Gastroesophageal sphincter (tissue), 4 donors: ENCODE measurements at regions not wholly inside any gene's neighbourhood (a gene's known extent, or its start where the extent isn't known, plus 50 kb on each side); places are given as distances from the start of the nearest gene placed in this dataset.

Source experiments
- ATAC-seq: fragments of 150-250 bp; one replicate; pipeline ENCODE4 v1.9.1; 2016; ENCODE audit warnings: mild to moderate bottlenecking, moderate library complexity
- H3K27ac ChIP-seq, 4 donors: fragments of 200-600 bp; sonication (generic) in 3 of 4; 1 replicate in 3 of 4; 2 replicates in 1 of 4; pipeline ENCODE4 v1.5.1; 2016 to 2019
- H3K27me3 ChIP-seq: fragments of 200-600 bp; sonication (generic); one replicate; pipeline ENCODE4 v1.5.1; 2019
- H3K36me3 ChIP-seq, 2 donors: fragments of 200-600 bp; sonication (generic); one replicate each; pipeline ENCODE4 v1.5.1; 2019; ENCODE audit warnings: control low read depth in 1 of 2
- H3K4me1 ChIP-seq, 3 donors: fragments of 200-600 bp; sonication (generic); 1 replicate in 2 of 3; 2 replicates in 1 of 3; pipeline ENCODE4 v1.5.1; 2016 to 2019; ENCODE audit warnings: control low read depth in 2 of 3
- H3K4me3 ChIP-seq, 2 donors: fragments of 200-600 bp; sonication (generic); one replicate each; pipeline ENCODE4 v1.5.1; 2019; ENCODE audit warnings: mild to moderate bottlenecking in 1 of 2, moderate library complexity in 1 of 2
- H3K9me3 ChIP-seq, 3 donors: fragments of 200-600 bp; sonication (generic); one replicate each; pipeline ENCODE4 v1.5.1; 2017 to 2019; ENCODE audit warnings: control low read depth in 2 of 3
- CTCF ChIP-seq, 4 experiments: fragments of 200-600 bp in 2 of 4; fragments of 450-650 bp in 2 of 4; sonication (generic) in 1 of 4; IDR thresholded peaks; one replicate each; pipeline ENCODE4 v1.5.1; 2017 to 2019; ENCODE audit warnings: antibody characterized with exemption in 4 of 4, mild to moderate bottlenecking in 2 of 4, moderate library complexity in 2 of 4
- EP300 ChIP-seq: sonication (generic); formaldehyde crosslinking; IDR thresholded peaks from one replicate; pipeline ENCODE4 v1.6.1; 2017; ENCODE audit warnings: antibody characterized with exemption, mild to moderate bottlenecking
- POLR2A ChIP-seq, 2 donors: fragments of 450-650 bp; IDR thresholded peaks; one replicate each; pipeline ENCODE4 v1.6.1; 2017; ENCODE audit warnings: antibody characterized with exemption in 2 of 2, mild to moderate bottlenecking in 2 of 2, moderate library complexity in 1 of 2
- POLR2AphosphoS5 ChIP-seq: sonication (generic); formaldehyde crosslinking; IDR thresholded peaks from one replicate; pipeline ENCODE4 v1.6.1; 2017; ENCODE audit warnings: antibody characterized with exemption
- WGBS, 2 donors: methylation state at CpG; one replicate each; pipeline ENCODE4 v1.1.5; 2018; ENCODE audit warnings: low coverage in 1 of 2; 5-methylcytosine and 5-hydroxymethylcytosine counted together

- Histone ChIP-seq H3K27me3 (peaks cover 31% of the 10 kb centered on the region), H3K4me1 (no peaks in the 10 kb centered on the region), H3K27ac (no peak overlapping the region), H3K4me3 (no peak overlapping the region), H3K36me3 (no peaks in the 10 kb centered on the region), H3K9me3 (peaks cover 0 to 13% (median 0%) of the 10 kb centered on the region in 3 donors)
- WGBS, 2 donors = 53 to 69% methylated on average over 6 of the region's 6 CpGs
- ATAC-seq = no peak
- TF ChIP-seq EP300 = no peak
- TF ChIP-seq POLR2A (IDR thresholded peaks at IDR 0.05) = no peak
- TF ChIP-seq CTCF (IDR thresholded peaks at IDR 0.05) = no peak
- no peak for TF ChIP-seq POLR2AphosphoS5
Measured at GRCh38 chr2:118489712-118490299, 357.6 kb downstream of the EN1 start.

GRCh38 chr2:118481299-118481698 is 366.1 kb downstream of the EN1 start:
- no peaks in the 10 kb centered on the region for H3K9me3 ChIP-seq
- TF ChIP-seq POLR2AphosphoS5 (no peak), POLR2A (IDR thresholded peaks at IDR 0.05) (no peak), CTCF (IDR thresholded peaks at IDR 0.05) (no peak), EP300 (no peak)
- ATAC-seq = no peak
- no peak overlapping the region for H3K27ac ChIP-seq
- H3K36me3 ChIP-seq = no peaks in the 10 kb centered on the region
- WGBS, 2 donors = 45 to 50% methylated on average over 1 of the region's 1 CpG
- no peak overlapping the region for H3K4me3 ChIP-seq
- H3K27me3 ChIP-seq = peaks cover 29% of the 10 kb centered on the region
- no peaks in the 10 kb centered on the region for H3K4me1 ChIP-seq

- ATAC-seq = no peak
- H3K36me3 ChIP-seq = no peaks in the 10 kb centered on the region
- H3K9me3 ChIP-seq = no peaks in the 10 kb centered on the region
- no peak overlapping the region for H3K4me3 ChIP-seq
- TF ChIP-seq POLR2A (IDR thresholded peaks at IDR 0.05) (no peak), EP300 (no peak), CTCF (IDR thresholded peaks at IDR 0.05) (no peak), POLR2AphosphoS5 (no peak)
- no peaks in the 10 kb centered on the region for H3K4me1 ChIP-seq
- 66% methylated on average over 5 of the region's 5 CpGs; no CpG with 5 or more reads in 1 of the 2 donors for WGBS, 2 donors
- H3K27me3 ChIP-seq = peaks cover 40% of the 10 kb centered on the region
- no peak overlapping the region for H3K27ac ChIP-seq
Measured at GRCh38 chr2:118479020-118479419, 368.4 kb downstream of the EN1 start.

- H3K27me3 ChIP-seq = peaks cover 43% of the 10 kb centered on the region
- H3K4me3 ChIP-seq = no peak overlapping the region
- H3K4me1 ChIP-seq = no peaks in the 10 kb centered on the region
- H3K9me3 ChIP-seq = no peaks in the 10 kb centered on the region
- H3K27ac ChIP-seq = no peak overlapping the region
- H3K36me3 ChIP-seq = no peaks in the 10 kb centered on the region
- WGBS, 2 donors = 8 to 34% methylated on average over 7 to 8 of the region's 8 CpGs
- TF ChIP-seq CTCF (IDR thresholded peaks at IDR 0.05) = no peak
- no peak for TF ChIP-seq POLR2AphosphoS5
- TF ChIP-seq EP300 = no peak
- TF ChIP-seq POLR2A (IDR thresholded peaks at IDR 0.05) = no peak
- no peak for ATAC-seq
Measured at GRCh38 chr2:118477111-118477862, 370.2 kb downstream of the EN1 start.

- H3K27me3 ChIP-seq = peaks cover 51% of the 10 kb centered on the region
- 19 to 52% methylated on average over 8 to 9 of the region's 9 CpGs for WGBS, 2 donors
- no peaks in the 10 kb centered on the region for H3K9me3 ChIP-seq
- ATAC-seq = no peak
- no peaks in the 10 kb centered on the region for H3K36me3 ChIP-seq
- H3K27ac ChIP-seq = no peak overlapping the region
- H3K4me3 ChIP-seq = no peak overlapping the region
- H3K4me1 ChIP-seq = no peaks in the 10 kb centered on the region
- TF ChIP-seq POLR2AphosphoS5 (no peak), EP300 (no peak), CTCF (IDR thresholded peaks at IDR 0.05) (no peak), POLR2A (IDR thresholded peaks at IDR 0.05) (no peak)
Measured at GRCh38 chr2:118475622-118476205, 371.7 kb downstream of the EN1 start.
